Heart left ventricle (tissue), 13 donors: ENCODE measurements at regions not wholly inside any gene's neighbourhood (a gene's known extent, or its start where the extent isn't known, plus 50 kb on each side); places are given as distances from the start of the nearest gene placed in this dataset.
"Not testable (repeated sequence)": the region's sequence is repeated elsewhere in the genome, so short reads cannot be mapped to it uniquely, and the experiment has no call there.

Experiments
- CTCF ChIP-seq, 12 donors: fragments of 200-600 bp; sonication (generic) in 4 of 12; IDR thresholded peaks; one replicate each; pipeline versions ENCODE4 v1.5.0 to v1.8.0; 2018 to 2022; ENCODE audit warnings: antibody characterized with exemption in 12 of 12, mild to moderate bottlenecking in 5 of 12
- POLR2A ChIP-seq, 2 donors: fragments of 450-650 bp; IDR thresholded peaks; one replicate each; pipeline ENCODE4 v1.6.1; 2017; ENCODE audit warnings: antibody characterized with exemption in 2 of 2, mild to moderate bottlenecking in 2 of 2, moderate library complexity in 2 of 2
- donor health status: ischemic (EF 13 %, LVEDD 7.1; RV severe dilation, severe dysfunction).
- donor health status: DM: no; HTN: yes; CAD: no.
- donor health status: DM: no; HTN: no; CAD: no.
- donor health status: ischemic (EF 25% LVEDD 6.9; RV normal size, moderate dysfunction).
- donor health status: ischemic (EF 25% LVEDD 5.7; RV mildly dilated, moderate dysfunction).
- donor health status: ischemic (EF 35%, LVEDD 5.7; RV mildly dilated, moderate dysfunction).
- donor health status: nonischemic (EF 11% LVEDD 7.7; RV severe dilation, severe dysfunction).
- donor health status: DM: yes; HTN: yes; CAD: no.
- donor health status: PGD.
- donor health status: ischemic (EF 29% LVEDD 5.4; RV normal size, mild dysfunction).
- donor health status: nonischemic (EF 23%, LVEDD 6.1; RV moderate dilation, normal function).

- TF ChIP-seq POLR2A, CTCF (IDR thresholded peaks at IDR 0.05): not testable (repeated sequence)
Observed at GRCh38 chr9:135361668-135362067, 117.9 kb upstream of the PPP1R26 start.
